Endodermal cell (in vitro differentiated cells): ENCODE measurements at regions not wholly inside any gene's neighbourhood (a gene's known extent, or its start where the extent isn't known, plus 50 kb on each side); places are given as distances from the start of the nearest gene placed in this dataset.

Experiments
- DNase-seq: peaks from one replicate; pipeline ENCODE4 v3.0.0-alpha.2; 2017
- H3K27ac ChIP-seq: 2 replicates; pipeline ENCODE4 v1.5.1; 2013; ENCODE audit warnings: mild to moderate bottlenecking, low read depth, low read length, moderate library complexity
- H3K27me3 ChIP-seq: 2 replicates; pipeline ENCODE4 v1.6.1; 2013; ENCODE audit warnings: mild to moderate bottlenecking, low read length, moderate library complexity; ENCODE audit not compliant: insufficient read depth, control insufficient read depth, poor library complexity, severe bottlenecking
- H3K36me3 ChIP-seq: 2 replicates; pipeline ENCODE4 v1.7.0; 2013; ENCODE audit warnings: mild to moderate bottlenecking, low read length, moderate library complexity; ENCODE audit not compliant: control insufficient read depth, insufficient read depth
- H3K4me1 ChIP-seq: one replicate; pipeline ENCODE4 v1.7.0; 2013; ENCODE audit warnings: low read length; ENCODE audit not compliant: control insufficient read depth, insufficient read depth
- H3K4me3 ChIP-seq: 2 replicates; pipeline ENCODE4 v1.5.1; 2013; ENCODE audit warnings: mild to moderate bottlenecking, low read length, moderate library complexity
- H3K9ac ChIP-seq: 2 replicates; pipeline ENCODE4 v1.6.1; 2013; ENCODE audit warnings: mild to moderate bottlenecking, low read length, moderate library complexity; ENCODE audit not compliant: poor library complexity, severe bottlenecking; ENCODE audit errors: extremely low read depth
- H3K9me3 ChIP-seq: 2 replicates; pipeline ENCODE4 v1.6.1; 2013; ENCODE audit warnings: mild to moderate bottlenecking, low read length, moderate library complexity; ENCODE audit not compliant: control insufficient read depth
- H3K27ac Mint-ChIP-seq: 2 replicates; pipeline ENCODE4 v1.8.0; 2020; ENCODE audit warnings: mixed read lengths
- H3K27me3 Mint-ChIP-seq: 2 replicates; pipeline ENCODE4 v1.8.0; 2021; ENCODE audit warnings: mild to moderate bottlenecking, mixed read lengths; ENCODE audit not compliant: insufficient read depth
- H3K36me3 Mint-ChIP-seq: 2 replicates; pipeline ENCODE4 v1.8.0; 2020; ENCODE audit warnings: low read depth, mixed read lengths
- H3K4me1 Mint-ChIP-seq: 2 replicates; pipeline ENCODE4 v1.8.0; 2020; ENCODE audit warnings: mixed read lengths
- H3K4me3 Mint-ChIP-seq: 2 replicates; pipeline ENCODE4 v1.8.0; 2020; ENCODE audit warnings: mild to moderate bottlenecking, moderate library complexity, mixed read lengths
- H3K9me3 Mint-ChIP-seq: 2 replicates; pipeline ENCODE4 v1.8.0; 2020; ENCODE audit warnings: mild to moderate bottlenecking, mixed read lengths
- WGBS, 2 experiments: methylation state at CpG; one replicate each; pipeline versions ENCODE4 v1.1.5 to v1.1.7; 2013; ENCODE audit warnings: missing lambda C conversion rate in 2 of 2, mixed read lengths in 1 of 2; ENCODE audit not compliant: insufficient coverage in 1 of 2, insufficient read length in 1 of 2; 5-methylcytosine and 5-hydroxymethylcytosine counted together
- TF ChIP-seq, protein P1 (sequence below): fragments of 200-600 bp; sonication (generic); conservative IDR thresholded peaks from 2 replicates; pipeline ENCODE4 v1.5.0; 2021; ENCODE audit warnings: antibody characterized with exemption, mild to moderate bottlenecking

DNA sequence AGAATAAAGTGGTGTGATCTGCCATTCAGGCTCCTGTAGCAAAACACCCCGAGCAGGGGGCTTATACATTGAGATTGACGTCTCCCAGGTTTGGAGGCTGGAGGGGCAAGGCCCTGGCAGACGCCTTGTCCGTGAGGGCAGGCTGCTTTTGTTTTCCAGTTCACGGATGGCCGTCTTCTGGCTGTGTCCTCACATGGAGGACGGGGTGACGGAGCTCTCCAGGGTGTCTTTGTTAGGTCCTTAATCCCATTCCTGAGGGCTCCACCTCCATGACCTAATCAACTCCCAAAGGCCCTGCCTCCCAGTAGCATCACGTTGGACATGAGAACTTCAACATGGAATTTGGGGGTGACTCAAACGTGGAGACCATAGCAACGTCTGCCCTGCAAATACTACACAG lies 147.7 kb downstream of the KIF26A start:
- TF ChIP-seq, protein P1, sequence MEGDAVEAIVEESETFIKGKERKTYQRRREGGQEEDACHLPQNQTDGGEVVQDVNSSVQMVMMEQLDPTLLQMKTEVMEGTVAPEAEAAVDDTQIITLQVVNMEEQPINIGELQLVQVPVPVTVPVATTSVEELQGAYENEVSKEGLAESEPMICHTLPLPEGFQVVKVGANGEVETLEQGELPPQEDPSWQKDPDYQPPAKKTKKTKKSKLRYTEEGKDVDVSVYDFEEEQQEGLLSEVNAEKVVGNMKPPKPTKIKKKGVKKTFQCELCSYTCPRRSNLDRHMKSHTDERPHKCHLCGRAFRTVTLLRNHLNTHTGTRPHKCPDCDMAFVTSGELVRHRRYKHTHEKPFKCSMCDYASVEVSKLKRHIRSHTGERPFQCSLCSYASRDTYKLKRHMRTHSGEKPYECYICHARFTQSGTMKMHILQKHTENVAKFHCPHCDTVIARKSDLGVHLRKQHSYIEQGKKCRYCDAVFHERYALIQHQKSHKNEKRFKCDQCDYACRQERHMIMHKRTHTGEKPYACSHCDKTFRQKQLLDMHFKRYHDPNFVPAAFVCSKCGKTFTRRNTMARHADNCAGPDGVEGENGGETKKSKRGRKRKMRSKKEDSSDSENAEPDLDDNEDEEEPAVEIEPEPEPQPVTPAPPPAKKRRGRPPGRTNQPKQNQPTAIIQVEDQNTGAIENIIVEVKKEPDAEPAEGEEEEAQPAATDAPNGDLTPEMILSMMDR, result no peak
- Histone ChIP-seq H3K36me3 (no peaks in the 10 kb centered on the region), H3K9me3 (no peaks in the 10 kb centered on the region), H3K4me1 (peaks cover under 1% of the 10 kb centered on the region), H3K27me3 (no peaks in the 10 kb centered on the region), H3K27ac (no peak overlapping the region), H3K4me3 (no peak overlapping the region), H3K9ac (no peak overlapping the region)
- Mint-ChIP-seq H3K4me1 (peaks cover 17% of the 10 kb centered on the region), H3K9me3 (peaks cover 3% of the 10 kb centered on the region), H3K36me3 (no peaks in the 10 kb centered on the region), H3K27ac (no peak overlapping the region), H3K4me3 (no peak overlapping the region), H3K27me3 (no peaks in the 10 kb centered on the region)
- DNase-seq, result peak; percentile 52
- WGBS, 2 experiments, result 85 to 86% methylated on average over 9 to 11 of the region's 11 CpGs

DNA sequence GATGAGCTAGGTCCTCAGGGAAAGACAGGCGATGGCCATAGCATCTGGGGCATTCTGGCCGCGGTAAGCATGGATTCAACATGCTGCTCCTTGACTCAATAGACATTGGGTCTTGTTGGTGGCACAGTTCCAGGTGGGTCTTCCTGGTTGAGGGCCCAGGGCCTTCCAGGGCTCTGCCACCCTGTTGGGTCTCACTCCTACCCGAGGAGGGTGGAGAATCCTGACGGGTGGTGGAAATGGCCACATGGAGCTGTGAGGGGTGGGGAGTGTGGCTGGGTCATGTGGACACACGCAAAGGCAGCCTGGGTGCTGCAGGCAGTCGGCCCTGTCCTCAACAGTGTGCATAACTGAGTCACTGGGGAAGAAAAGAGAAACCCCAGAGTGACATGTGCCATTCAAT lies 148.1 kb downstream of the KIF26A start:
- H3K27ac Mint-ChIP-seq, result no peak overlapping the region
- H3K27ac ChIP-seq, result no peak overlapping the region
- H3K36me3 ChIP-seq, result no peaks in the 10 kb centered on the region
- H3K27me3 ChIP-seq, result no peaks in the 10 kb centered on the region
- no peak for DNase-seq
- WGBS, 2 experiments, result 87% methylated on average over 3 to 7 of the region's 7 CpGs
- peaks cover 20% of the 10 kb centered on the region for H3K4me1 Mint-ChIP-seq
- peaks cover 3% of the 10 kb centered on the region for H3K9me3 Mint-ChIP-seq
- no peak overlapping the region for H3K4me3 Mint-ChIP-seq
- no peaks in the 10 kb centered on the region for H3K9me3 ChIP-seq
- no peaks in the 10 kb centered on the region for H3K36me3 Mint-ChIP-seq
- H3K9ac ChIP-seq, result no peak overlapping the region
- TF ChIP-seq, protein P1, result no peak
- peaks cover 2% of the 10 kb centered on the region for H3K4me1 ChIP-seq
- no peak overlapping the region for H3K4me3 ChIP-seq
- no peaks in the 10 kb centered on the region for H3K27me3 Mint-ChIP-seq

DNA sequence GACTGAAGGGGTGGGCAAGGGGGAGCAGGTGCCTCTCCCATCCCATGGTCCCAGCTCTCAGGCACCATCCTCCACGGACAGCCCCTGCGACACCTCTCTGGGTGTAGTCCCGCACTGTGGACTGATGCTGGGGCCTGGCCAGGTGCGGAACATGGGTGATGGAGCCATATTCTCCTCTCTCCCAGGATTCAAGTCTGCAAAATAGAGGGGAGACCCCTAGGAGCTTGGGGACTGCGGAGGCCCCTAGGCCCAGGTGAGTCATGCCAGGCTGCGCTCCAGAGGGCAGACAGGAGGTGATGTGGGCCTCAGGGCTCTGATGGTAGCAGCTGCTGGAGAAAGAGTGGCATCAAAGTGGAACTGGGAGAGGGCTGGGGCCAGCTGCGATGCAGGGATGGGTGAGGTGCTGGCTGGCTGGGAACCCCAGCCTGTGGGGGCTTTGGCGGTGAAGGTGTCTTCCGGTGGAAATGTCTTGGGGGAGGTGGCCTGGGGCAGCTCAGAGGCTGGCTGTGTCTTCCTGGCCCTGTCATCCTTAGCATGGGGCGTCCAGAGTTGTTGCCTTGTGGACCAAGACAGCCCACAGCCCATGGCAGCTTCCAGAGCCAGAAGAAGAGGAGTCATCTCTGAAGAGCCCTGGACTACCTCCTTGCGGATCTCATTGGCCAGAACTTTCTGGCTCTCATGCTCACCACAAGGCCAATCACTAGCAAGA lies 149.1 kb downstream of the KIF26A start:
- Mint-ChIP-seq H3K4me1 (peaks cover 23% of the 10 kb centered on the region), H3K27ac (no peak overlapping the region), H3K36me3 (no peaks in the 10 kb centered on the region), H3K4me3 (no peak overlapping the region), H3K9me3 (peaks cover 3% of the 10 kb centered on the region), H3K27me3 (no peaks in the 10 kb centered on the region)
- peaks cover 2% of the 10 kb centered on the region for H3K4me1 ChIP-seq
- no peak overlapping the region for H3K27ac ChIP-seq
- TF ChIP-seq, protein P1, result no peak
- peak; percentile 36 for DNase-seq
- no peak overlapping the region for H3K9ac ChIP-seq
- no peaks in the 10 kb centered on the region for H3K9me3 ChIP-seq
- no peaks in the 10 kb centered on the region for H3K27me3 ChIP-seq
- 93 to 96% methylated on average over 8 to 11 of the region's 11 CpGs for WGBS, 2 experiments
- H3K36me3 ChIP-seq, result no peaks in the 10 kb centered on the region
- H3K4me3 ChIP-seq, result no peak overlapping the region
